OCI-LY7 (cell line): ENCODE measurements at regions not wholly inside any gene's neighbourhood (a gene's known extent, or its start where the extent isn't known, plus 50 kb on each side); places are given as distances from the start of the nearest gene placed in this dataset.

Source experiments
- CTCF ChIP-seq: fragments of 200-600 bp; sonication (generic); conservative IDR thresholded peaks from 2 replicates; pipeline ENCODE4 v1.5.1; 2014; ENCODE audit warnings: mild to moderate bottlenecking, antibody characterized with exemption, low read length, moderate library complexity, mixed read lengths
- EZH2phosphoT487 ChIP-seq: fragments of 200-600 bp; sonication (generic); IDR thresholded peaks from 2 replicates; pipeline ENCODE4 v1.6.1; 2018; ENCODE audit warnings: low read depth, borderline replicate concordance, mild to moderate bottlenecking, mixed run types, antibody characterized with exemption, low read length, moderate library complexity, mixed read lengths

DNA sequence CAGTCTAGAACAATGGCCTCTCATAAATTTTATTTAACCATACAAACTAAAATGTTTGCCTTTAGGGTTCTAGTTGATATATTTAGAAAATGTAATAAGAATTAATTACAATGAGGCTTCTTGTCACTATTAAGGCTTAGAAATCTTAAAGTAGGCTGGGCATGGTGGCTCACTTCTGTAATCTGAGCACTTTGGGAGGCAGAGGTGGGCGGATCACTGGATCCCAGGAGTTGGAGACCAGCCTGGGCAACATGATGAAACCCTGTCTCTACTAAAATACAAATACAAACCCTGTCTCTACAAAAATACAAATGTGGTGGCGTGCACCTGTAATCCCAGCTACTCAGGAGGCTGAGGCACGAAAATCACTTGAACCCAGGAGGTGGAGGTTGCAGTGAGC lies 99.0 kb upstream of the ADGRF1 start:
- TF ChIP-seq CTCF (no peak), EZH2phosphoT487 (no peak)
